Ovary (tissue), 3 donors: ENCODE measurements at regions not wholly inside any gene's neighbourhood (a gene's known extent, or its start where the extent isn't known, plus 50 kb on each side); places are given as distances from the start of the nearest gene placed in this dataset.

ENCODE experiments used
- CTCF ChIP-seq, 3 donors: fragments of 450-650 bp in 2 of 3; fragments of 200-600 bp in 1 of 3; IDR thresholded peaks; one replicate each; pipeline versions ENCODE4 v1.5.1 to v1.8.0; 2016 to 2022; ENCODE audit warnings: antibody characterized with exemption in 3 of 3, mild to moderate bottlenecking in 1 of 3
- EP300 ChIP-seq: sonication (generic); formaldehyde crosslinking; IDR thresholded peaks from one replicate; pipeline ENCODE4 v1.6.1; 2017; ENCODE audit warnings: antibody characterized with exemption
- POLR2A ChIP-seq: fragments of 450-650 bp; IDR thresholded peaks from one replicate; pipeline ENCODE4 v1.6.1; 2017; ENCODE audit warnings: antibody characterized with exemption, mild to moderate bottlenecking, moderate library complexity
- donor health status: DM: no; HTN: no; CAD: no.

GRCh38 chr18:23388357-23388756, 64.7 kb upstream of the RIOK3 start:
- no peak for TF ChIP-seq CTCF (IDR thresholded peaks at IDR 0.05)
- no peak for TF ChIP-seq EP300
- TF ChIP-seq POLR2A, result no peak
